ENCODE measurements at regions not wholly inside any gene's neighbourhood (a gene's known extent, or its start where the extent isn't known, plus 50 kb on each side); places are given as distances from the start of the nearest gene placed in this dataset.

- no peak for DNase-seq
Measured at GRCh38 chr17:6941989-6942388, 53.9 kb upstream of the ALOX12 start.

- DNase-seq, result no peak
Measured at GRCh38 chr17:6943406-6943805, 52.4 kb upstream of the ALOX12 start.
